ENCODE measurements at regions not wholly inside any gene's neighbourhood (a gene's known extent, or its start where the extent isn't known, plus 50 kb on each side); places are given as distances from the start of the nearest gene placed in this dataset.

DNA sequence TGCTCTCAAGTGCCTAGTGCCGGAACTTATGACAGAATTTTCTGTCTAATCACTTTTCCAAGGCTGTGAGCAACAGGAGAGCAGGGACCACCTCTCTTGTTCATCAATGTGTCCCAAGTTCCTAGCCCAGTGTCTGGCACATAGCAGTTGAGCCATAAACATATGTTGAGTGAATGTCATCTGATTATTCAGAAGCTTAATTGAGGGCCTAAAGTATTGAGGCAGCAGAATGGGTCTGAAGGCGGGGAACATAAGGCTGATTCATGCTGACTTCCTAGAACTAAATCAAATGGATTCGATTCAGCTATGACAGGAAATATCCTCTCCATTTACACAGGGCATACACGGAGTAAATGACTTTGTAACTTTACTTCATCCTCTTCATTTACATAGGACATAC is 438.0 kb upstream of the ZFHX3 start:
- Histone ChIP-seq H3K27ac (no peak overlapping the region), H3K36me3 (no peaks in the 10 kb centered on the region), H3K27me3 (no peaks in the 10 kb centered on the region), H3K4me3 (no peak overlapping the region), H3K9me3 (no peaks in the 10 kb centered on the region), H3K4me1 (no peaks in the 10 kb centered on the region)
- DNase-seq (no peak), ATAC-seq (no peak)
- TF ChIP-seq, protein P1, sequence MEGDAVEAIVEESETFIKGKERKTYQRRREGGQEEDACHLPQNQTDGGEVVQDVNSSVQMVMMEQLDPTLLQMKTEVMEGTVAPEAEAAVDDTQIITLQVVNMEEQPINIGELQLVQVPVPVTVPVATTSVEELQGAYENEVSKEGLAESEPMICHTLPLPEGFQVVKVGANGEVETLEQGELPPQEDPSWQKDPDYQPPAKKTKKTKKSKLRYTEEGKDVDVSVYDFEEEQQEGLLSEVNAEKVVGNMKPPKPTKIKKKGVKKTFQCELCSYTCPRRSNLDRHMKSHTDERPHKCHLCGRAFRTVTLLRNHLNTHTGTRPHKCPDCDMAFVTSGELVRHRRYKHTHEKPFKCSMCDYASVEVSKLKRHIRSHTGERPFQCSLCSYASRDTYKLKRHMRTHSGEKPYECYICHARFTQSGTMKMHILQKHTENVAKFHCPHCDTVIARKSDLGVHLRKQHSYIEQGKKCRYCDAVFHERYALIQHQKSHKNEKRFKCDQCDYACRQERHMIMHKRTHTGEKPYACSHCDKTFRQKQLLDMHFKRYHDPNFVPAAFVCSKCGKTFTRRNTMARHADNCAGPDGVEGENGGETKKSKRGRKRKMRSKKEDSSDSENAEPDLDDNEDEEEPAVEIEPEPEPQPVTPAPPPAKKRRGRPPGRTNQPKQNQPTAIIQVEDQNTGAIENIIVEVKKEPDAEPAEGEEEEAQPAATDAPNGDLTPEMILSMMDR (IDR thresholded peaks at IDR 0.05): no peak
- intact Hi-C loops (cut with DNase I): loop anchor here (10.0 kb wide), 1 partner anchor 59 kb away; no protein-coding TSS in a partner anchor

DNA sequence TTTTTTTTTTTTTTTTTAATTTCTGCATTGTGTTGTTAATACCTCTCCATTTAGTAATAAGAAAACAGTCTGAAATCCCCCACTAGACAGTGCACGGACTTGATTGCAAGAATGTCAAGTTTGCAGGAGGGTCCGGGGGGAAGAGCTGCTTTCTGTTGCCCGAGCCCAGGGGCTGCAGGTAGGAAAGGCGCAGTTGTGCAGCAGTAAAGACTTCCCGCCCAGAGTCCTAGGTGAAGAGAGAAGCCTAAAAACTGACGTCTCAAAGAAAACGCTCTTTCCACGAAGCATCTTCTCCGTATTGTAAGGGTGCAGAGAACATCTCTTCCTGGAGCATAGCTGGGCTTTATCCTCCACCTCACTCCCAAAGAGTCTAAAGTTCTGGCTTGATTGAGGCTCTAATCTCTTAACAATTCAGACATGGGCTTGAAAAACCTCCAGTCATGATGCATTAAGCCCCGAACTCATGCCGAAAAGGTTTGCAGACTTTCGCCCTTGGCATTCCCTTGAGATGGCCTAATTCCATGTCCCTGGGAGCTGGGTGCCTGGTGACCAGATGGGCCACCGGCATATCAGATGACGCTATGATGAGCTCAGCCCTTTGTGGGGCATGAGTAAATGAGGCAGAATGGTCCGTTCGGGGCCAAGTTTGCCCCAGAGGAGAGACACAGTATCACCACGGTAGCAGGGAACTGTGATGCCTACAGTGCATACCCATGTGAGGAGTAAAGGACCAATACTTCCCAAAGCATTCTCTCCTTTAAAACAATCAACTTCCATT is 436.2 kb upstream of the ZFHX3 start:
- H3K9me3 ChIP-seq: no peaks in the 10 kb centered on the region
- H3K27me3 ChIP-seq: peaks cover 5% of the 10 kb centered on the region
- TF ChIP-seq, protein P1 (IDR thresholded peaks at IDR 0.05): no peak
- H3K27ac ChIP-seq: no peak overlapping the region
- no peaks in the 10 kb centered on the region for H3K4me1 ChIP-seq
- intact Hi-C loops (cut with DNase I): loop anchor here (10.0 kb wide), 1 partner anchor 61 kb away; no protein-coding TSS in a partner anchor
- H3K36me3 ChIP-seq: no peaks in the 10 kb centered on the region
- no peak overlapping the region for H3K4me3 ChIP-seq
- DNase-seq (no peak), ATAC-seq (no peak)

DNA sequence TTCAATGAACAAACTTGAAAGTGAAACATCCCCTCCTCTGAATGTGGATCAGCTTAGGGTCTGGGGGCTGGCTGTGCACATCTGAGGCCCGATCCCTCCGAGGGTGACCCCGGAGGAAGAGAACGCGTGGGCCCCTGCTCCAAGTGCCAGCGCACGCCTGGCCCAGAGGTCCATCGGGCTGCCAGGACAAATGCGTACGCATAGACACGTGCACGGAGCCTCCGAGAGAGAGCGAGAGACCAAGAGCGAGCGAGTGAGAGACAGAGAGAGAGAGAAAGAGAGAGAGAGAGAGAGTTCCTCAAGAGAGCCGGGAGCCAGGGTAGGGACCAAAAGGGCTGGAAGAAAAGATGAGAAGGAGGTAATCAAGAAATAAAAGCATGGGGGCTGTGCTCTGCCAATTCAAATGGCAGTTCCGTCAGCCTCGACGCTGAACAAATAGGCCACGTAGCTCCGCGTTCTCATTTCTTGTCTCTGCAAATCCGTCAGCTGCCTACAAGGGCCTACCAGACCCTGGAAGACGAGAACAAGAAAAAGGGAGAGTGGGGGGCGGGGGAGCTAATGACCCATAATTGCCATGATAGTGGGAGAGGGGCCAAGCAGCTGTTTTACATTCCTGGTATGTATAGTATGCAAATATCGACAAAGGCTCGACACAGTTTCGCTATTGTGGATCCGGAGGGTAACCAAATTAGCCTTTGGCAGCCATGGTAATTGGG is 435.3 kb upstream of the ZFHX3 start:
- Histone ChIP-seq H3K4me1 (no peaks in the 10 kb centered on the region), H3K4me3 (no peak overlapping the region), H3K27me3 (peaks cover 5% of the 10 kb centered on the region), H3K36me3 (no peaks in the 10 kb centered on the region), H3K27ac (no peak overlapping the region), H3K9me3 (no peaks in the 10 kb centered on the region)
- TF ChIP-seq, protein P1 (IDR thresholded peaks at IDR 0.05): no peak
- no peak for DNase-seq
- intact Hi-C loops (cut with DNase I): loop anchor here (10.0 kb wide), 1 partner anchor 62 kb away; no protein-coding TSS in a partner anchor
- ATAC-seq: no peak

DNA sequence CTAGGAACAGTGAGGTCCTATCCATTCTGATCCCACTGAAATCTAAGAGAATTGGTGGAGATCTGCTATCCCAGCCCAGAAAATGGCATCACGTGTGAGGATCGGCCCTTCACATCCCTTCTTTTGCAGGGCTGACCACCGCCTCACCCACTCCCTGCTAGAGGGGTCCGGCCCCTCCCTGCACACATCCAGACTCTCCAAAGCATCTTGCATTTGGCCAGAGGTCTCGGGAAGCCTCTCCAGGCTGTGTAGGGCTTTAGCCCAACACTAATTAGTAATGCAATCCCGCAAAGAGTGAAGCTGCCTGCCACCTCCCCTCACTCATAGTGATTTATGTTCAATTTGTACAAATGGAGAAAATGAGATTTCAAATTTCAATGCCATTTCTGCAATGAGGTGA is 434.4 kb upstream of the ZFHX3 start:
- ATAC-seq: no peak
- DNase-seq: no peak
- Histone ChIP-seq H3K36me3 (no peaks in the 10 kb centered on the region), H3K27ac (no peak overlapping the region), H3K9me3 (no peaks in the 10 kb centered on the region), H3K4me3 (no peak overlapping the region), H3K4me1 (no peaks in the 10 kb centered on the region), H3K27me3 (peaks cover 5% of the 10 kb centered on the region)
- intact Hi-C loops (cut with DNase I): loop anchor here (10.0 kb wide), 1 partner anchor 62 kb away; no protein-coding TSS in a partner anchor
- TF ChIP-seq, protein P1 (IDR thresholded peaks at IDR 0.05): no peak

DNA sequence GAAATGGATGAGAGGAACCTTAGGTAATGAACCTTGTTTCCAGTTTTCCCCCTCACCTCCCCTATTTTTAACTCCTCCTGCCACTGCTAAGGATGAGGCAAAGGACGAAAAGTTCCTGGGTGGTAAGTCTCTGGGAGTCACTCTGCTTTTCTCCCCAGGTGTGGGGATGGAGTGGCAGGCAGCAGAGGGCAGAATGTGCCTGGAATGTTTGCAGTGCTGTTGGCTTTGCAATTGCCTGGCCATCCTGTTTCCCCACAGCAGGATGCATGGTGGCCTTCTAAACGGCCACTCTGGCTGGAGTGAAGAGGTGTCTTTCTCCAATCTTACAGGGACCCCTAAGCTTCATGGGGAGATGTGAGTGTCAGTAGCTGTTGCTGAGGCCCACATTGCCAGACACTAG is 432.5 kb upstream of the ZFHX3 start:
- intact Hi-C loops (cut with DNase I): loop anchor here (10.0 kb wide), 1 partner anchor 64 kb away; no protein-coding TSS in a partner anchor
- H3K27me3 ChIP-seq: peaks cover 5% of the 10 kb centered on the region
- H3K36me3 ChIP-seq: no peaks in the 10 kb centered on the region
- ATAC-seq (no peak), DNase-seq (no peak)
- H3K4me1 ChIP-seq: no peaks in the 10 kb centered on the region
- no peak overlapping the region for H3K27ac ChIP-seq
- H3K9me3 ChIP-seq: no peaks in the 10 kb centered on the region
- TF ChIP-seq, protein P1 (IDR thresholded peaks at IDR 0.05): no peak
- no peak overlapping the region for H3K4me3 ChIP-seq
